C1 segment of cervical spinal cord (tissue), 14 donors: ENCODE measurements at regions not wholly inside any gene's neighbourhood (a gene's known extent, or its start where the extent isn't known, plus 50 kb on each side); places are given as distances from the start of the nearest gene placed in this dataset.
"Not testable (repeated sequence)": the region's sequence is repeated elsewhere in the genome, so short reads cannot be mapped to it uniquely, and the experiment has no call there.

Experiments used
- DNase-seq, 14 donors: peaks; one replicate each; lab custom pipeline; 2025; lab: John Stamatoyannopoulos, UW

DNA sequence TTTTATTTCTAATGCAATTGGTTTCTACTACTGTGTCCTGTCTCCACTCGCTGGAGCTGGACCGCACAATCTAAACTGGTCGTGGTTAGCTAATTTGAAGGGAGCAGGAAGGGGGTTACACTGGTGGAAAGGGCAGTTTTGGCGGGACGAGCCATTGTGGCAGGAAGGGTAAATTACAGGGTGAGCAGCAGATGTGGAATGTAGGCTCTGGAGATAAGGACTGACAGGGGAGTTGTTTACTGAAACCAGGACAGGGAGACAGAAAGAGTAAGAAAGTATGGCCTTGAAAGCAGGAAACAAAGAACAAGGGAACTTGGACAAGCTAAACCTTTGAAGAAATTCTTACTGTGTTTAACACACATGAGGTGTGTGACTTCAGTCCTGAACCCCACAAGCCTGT, 147.8 kb downstream of the ATXN7L3B start:
- no peak for DNase-seq

DNA sequence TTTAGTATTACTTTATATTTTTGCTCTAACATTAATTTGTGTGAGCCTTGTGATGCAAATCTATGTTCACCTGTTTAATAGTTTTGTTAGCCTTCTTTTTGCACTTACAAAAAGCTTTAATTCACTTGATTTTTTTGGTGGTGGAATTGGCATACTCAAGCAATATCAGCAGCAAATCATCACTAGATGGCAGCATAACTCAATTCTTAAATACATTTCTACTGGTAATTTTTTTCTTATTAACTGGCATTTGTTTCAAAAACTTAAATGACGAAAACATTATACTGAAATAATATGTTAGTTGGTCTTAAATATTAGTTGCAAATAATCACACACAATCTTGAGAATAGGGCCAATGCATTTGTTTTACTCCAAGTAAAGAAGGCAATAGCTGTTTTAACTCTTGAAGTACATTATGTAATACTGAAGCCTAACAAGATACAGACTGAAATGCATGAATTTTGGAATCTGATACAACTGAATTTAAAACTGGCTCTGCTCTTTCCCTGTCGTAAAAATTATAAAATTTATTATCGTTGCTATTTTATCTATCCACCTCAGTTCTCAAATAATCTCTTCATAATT, 151.5 kb downstream of the ATXN7L3B start:
- DNase-seq = no peak

DNA sequence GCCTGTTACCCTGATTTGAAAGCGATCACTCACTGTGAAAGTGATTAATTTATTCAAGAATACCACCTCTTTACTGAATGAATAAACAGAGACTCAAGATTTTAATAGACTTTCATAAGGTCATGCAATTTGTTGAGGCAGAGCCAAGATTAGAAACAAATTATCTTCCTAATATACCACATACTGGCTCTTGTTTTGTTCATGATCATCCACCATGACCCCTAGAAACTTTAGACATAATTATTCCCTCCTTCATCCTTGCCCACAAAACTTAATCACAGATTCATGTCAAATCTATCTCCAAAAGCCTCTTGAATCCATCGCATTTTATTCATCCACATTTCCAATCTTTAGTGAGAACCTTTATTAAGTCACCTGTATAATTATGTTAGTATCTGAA, 152.3 kb downstream of the ATXN7L3B start:
- DNase-seq = no peak

DNA sequence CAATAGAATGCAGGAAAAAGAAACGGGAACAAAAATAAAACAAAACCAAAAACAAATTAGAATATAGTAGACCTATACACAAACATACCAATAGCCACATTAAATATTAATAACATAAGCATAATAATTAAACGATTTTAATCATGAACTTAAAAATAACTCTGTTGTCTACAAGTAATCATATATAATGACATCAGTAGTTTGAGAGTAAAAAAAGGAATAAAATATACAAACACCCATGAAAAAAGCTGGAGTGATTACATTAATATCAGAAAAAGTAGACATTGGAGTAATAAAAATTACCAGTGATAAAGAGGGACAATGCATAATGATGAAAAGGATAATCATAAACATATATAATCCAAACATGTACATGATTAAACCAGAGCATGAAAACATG, 181.8 kb downstream of the ATXN7L3B start:
- DNase-seq = no peak

DNA sequence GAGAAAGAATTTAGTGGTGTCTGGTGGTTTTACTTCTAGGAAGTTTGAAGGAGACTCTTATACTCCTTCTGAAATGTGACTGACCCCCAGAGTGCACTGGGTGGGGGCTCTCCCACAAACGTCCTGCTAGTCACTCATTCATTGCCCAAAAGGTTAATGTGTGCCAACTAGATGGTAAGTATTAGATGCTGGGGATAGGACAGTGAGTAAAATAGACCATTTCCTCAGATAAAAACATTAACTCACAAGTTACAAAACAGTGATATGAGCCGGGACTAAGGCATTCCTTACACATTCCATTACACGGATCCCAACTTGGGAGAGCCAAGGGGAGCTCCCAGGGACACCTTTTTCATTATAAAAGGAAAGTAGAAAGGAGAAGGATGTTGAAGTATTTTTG, 185.1 kb downstream of the ATXN7L3B start:
- no peak for DNase-seq

DNA sequence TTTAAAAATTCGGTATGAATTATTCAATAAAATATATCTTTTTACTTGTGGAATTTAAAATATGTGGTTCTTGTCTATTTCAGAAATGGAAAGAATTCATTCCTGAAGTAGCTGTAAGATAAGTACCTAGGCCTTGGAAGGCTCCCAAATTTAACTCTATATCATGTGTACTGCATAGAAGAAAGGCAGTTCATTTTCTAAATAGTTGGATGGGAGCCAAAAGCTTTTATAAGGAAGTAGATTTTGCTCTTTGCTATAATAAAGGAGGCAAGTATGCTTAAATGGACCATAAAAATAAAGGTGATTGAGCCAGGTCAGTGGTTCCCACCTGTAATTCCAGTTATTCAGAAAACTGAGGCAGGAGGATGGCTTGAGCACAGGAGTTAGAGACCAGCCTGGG, 187.5 kb downstream of the ATXN7L3B start:
- no peak for DNase-seq

DNA sequence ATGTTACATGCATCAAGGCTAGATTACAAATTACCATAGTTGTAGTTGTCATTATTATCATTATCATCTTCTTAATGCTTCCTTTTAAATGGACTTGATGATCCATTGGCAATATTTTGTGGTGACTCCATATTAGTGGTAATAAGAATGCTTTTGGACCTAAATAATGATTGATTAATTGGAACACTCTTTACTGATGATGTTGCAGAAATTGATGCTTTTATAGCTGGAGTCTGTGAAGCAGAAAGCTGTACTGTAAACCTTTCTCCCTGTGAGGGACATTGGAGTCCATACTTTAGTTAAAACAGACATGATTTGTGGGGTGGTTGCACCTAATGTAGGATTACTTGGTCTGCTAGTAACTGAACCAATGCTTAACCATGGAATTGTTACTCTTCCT, 190.4 kb downstream of the ATXN7L3B start:
- DNase-seq = no peak

DNA sequence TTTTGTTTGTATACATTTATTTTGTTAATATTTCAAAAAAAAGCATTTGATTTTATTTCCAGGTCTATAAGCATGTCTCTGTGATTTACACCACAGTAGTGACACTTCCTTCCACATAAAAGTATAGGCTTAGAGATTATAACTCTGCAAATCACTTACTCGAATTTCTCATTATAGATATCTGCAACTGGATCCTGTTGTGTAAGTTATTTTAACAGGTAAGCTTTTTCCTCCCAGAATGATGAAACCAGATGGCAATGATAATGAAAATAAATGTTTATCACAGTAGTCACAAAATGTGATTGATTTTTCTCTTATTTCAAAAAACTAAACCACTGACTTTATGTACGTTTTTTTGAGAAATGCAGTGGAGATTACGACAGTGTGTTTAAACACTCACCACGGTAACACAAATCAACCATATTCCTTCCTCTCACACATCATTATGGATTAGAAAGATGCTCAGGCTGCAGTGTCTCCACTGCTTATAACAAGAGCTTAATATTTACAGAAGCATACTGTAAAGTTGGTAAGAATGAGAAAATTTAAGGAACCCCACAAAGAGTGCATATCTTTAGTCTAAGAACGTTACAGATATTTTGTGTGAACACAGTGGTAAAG, 194.6 kb downstream of the ATXN7L3B start:
- DNase-seq = no peak

DNA sequence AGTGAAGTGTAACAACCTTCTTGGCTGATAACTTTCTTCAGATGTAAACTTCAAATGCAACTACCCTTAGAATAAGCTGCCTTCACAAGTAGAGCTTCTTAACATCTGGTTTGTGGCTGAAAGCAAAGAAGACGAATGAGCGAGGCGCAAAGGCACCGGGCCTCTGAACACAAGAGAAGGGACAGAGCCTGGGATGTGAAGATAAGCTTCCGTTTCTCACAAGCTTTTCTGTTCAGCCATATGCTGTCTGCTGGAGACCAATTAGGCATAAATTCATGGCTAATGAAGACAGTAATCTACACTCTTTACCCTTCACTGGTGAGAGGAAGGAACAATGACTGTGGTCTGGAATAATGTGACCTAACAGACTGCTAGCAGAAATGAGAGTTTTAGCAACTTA, 195.2 kb downstream of the ATXN7L3B start:
- DNase-seq = no peak

DNA sequence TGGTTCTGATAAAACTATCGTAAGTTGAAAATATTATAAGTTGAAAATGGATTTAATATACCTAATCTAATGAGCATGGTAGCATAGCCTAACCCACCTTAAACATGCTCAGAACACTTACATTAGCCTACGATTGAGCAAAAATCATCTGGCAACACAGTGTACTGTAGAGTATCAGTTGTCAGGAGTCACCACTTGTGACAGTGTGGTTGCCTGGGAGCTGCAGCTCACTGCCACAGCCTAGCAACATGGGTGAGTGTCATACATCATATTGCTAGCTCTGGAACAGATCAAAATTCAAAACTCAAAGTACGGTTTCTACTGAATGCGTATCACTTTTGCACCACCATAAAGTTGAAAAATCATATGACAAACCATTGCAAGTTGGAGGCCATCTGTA, 203.5 kb downstream of the ATXN7L3B start:
- no peak for DNase-seq

DNA sequence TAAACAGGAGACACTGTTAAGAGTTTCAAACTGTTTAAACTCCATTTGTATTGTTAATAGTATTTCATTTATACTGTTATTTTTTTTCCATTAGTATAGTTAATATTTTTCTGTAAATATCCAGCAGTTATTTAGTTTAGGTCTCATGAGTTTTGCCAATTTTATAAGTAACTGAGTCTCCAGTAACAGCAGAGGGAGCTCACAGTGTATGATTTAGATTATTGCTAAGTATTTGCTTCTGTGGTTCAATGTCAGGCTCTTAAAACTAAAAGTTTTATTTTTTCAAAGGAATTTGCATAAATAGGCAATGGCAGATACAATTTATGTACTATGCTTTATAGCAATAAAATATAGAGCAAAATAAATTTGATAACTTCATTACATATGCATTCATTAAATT, 209.7 kb downstream of the ATXN7L3B start:
- no peak for DNase-seq

DNA sequence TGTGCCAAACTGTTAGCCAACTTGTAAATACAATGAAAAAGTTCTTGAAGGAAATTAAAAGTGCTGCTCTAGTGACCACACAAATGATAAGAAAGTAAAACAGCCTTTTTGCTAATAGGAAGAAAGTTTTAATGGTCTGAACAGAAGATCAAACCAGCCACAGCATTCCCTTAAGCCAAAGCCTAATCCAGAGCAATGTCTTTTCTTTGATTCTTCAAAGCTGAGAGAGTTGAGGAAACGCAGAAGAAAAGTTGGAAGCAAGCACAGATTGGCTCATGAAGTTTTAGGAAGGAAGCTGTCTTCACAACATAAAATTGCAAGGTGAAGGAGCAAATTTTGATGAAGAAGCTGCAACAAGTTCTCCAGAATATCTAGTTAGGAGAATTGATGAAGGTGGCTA, 213.8 kb downstream of the ATXN7L3B start:
- no peak for DNase-seq

DNA sequence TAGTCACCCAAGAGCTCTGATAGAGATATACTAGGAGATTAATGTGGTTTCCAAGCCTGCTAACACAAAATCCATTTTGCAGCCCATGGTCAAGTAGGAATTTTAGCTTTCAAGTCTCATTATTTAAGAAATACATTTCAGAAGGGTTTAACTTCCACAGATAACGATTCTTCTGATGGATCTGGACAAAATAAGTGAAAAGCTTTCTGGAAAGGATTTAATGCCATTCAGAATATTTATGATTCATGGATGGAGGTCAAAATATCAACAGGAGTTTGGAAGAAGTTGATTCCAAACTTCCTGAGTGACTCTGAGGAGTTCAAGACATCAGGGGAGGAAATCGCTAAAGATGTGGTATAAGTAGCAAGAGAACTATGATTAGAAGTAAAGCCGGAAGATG, 214.6 kb downstream of the ATXN7L3B start:
- DNase-seq = no peak

DNA sequence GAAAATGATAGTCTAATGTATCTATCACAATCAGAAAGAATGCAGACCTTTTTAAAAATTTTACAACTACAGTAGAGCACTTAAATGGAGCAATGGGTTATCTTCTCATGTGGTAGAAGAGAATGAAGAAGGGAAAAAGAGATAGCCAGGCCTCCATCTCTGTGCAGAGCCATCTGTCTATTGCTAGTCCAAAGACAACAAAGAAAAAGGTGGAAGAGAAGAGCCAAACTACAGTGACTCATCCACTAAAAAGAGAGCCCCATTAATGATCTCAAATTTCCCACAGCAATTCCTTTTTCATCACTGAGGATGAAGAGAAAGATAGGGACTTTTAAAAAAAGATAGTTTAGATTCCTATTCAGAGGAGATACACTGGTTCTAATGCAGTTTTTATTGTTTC, 232.9 kb downstream of the ATXN7L3B start:
- no peak for DNase-seq

DNA sequence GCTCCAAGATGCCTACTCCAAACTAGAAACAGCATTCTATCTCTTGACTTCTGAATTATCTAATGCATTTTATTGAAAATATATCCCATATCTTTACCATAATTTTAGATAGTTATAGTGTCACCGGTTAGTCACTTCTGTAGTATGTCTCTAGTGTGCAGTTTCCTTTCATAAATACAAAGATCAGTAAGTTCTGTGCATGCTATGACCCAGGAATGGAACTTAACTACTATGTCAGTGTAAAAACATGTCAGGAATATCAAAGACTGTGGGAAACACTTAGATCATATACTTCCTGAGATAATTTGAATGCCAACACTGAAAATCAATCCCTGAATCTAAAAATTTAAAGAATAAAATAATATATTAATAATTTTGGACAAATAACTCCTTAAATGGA, 237.6 kb downstream of the ATXN7L3B start:
- no peak for DNase-seq

DNA sequence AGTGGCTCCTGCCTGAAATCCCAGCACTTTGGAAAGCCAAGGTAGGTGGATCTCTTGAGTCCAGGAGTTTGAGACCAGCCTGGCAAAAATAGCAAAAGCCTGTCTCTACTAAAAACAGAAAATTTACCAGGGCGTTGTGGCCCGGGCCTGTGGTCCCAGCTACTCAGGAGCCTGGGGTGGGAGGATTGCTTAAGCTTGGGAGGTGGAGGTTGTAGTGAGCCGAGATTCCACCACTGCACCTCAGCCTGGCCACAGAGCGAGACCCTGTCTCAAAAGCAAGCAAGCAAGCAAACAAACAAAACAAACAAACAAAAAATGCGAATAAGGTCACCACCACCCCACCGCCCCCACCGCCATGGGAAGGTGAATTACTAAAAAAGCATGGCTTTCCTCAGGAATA, 238.7 kb downstream of the ATXN7L3B start:
- DNase-seq = no peak

DNA sequence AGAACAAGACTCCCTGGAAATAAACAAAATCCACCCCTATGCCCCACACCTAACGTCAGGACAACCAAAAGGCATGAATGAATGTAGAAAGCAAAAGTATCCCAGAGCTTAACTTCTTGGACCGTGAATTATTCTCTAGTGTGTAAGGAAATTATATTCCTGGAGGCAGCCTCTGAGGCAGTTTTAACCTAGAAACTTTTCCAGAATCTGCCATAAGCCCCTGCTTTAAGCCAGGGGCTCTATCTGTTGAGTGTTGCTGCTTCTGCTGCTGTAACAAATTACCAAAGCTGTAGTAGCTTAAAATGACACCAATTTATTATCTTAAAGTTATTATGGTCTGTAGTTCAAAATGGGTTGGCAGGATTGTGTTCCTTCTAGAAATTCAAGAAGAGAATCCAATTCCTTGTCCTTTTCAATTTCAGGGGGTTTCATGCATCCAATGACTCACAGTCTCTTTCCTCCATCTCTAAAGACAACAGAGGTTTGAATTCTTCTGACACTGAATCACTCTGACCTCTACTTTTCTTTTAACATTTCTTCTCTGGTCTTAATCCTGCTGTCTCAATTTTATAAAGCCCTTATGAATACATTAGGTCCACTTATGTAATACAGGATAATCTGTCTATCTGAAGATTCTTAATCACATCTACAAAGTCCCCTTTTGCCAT, 242.7 kb downstream of the ATXN7L3B start:
- no peak for DNase-seq

DNA sequence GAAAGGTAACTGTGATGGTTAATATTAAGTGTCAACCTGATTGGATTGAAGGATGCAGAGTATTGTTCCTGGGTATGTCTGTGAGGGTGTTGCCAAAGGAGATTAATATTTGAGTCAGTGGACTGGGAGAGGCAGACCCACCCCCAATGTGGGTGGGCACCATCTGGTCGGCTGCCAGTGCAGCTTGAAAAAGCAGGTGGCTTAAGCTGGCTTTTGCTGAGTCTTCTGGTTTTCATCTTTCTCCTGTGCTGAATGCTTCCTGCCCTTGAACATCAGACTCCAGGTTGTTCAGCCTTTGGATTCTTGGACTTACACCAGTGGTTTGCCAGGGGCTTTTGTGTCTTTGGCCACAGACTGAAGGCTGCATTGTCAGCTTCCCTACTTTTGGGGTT, 243.2 kb downstream of the ATXN7L3B start:
- DNase-seq = not testable (repeated sequence)

DNA sequence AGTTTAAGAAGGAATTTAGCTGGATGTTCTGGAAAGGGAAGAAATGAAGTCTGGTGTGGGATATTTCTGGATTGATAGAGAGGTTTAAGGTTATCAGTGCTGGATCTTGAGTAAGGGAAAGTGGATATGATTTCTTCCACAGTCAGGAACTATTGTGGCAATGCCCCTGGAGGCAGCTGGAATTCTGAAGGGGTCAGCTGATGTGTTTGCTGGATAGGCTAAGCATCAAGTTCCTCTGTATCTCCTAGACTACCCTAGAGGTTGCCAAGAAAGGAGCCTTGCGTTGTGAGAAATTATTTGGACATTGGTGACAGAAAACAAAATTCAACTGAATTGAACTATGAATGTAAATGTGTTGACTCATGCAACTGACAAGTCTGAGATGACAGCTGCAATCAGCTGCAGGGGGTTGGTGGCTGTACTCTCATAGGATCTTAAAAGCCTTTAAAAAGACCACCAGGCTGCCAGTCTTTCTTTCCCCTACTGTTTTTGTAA, 244.4 kb downstream of the ATXN7L3B start:
- DNase-seq = no peak

DNA sequence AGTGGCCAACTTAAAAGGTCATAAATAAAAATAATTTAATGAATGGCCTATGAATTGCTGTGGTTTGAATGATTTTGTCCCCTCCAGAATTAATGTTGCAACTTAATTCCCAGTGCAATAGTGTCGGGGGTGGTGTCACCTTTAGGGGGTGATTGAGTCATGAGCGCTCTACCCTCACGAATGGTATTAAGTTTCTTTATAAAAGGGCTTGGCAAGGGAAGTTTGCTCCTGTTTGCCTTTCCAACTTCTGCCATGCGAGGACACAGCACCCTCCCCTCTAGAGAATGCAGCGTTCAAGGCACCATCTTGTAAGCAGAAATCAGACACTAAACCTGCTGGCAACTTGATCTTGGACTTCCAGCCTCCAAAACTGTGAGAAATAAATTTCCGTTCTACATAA, 253.3 kb downstream of the ATXN7L3B start:
- DNase-seq = no peak

DNA sequence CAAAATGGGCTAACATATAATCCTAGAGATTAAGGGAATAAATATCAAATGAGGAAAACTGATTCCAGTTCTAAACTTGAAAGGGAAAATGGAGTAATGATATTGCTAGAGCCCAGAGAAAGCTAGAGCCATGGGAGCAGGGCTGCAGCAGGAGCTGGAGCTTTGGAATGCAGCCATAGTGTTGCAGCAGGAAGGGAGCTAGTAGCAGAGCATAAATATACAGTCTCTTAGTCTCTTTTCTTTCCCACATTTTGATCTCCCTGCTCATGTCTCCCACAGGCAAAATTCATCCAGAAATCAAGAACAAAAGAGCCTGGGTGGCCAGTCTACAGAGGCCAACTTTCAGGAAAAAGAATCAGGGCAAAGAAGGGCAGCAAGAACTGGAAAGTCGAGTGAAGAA, 253.7 kb downstream of the ATXN7L3B start:
- no peak for DNase-seq

DNA sequence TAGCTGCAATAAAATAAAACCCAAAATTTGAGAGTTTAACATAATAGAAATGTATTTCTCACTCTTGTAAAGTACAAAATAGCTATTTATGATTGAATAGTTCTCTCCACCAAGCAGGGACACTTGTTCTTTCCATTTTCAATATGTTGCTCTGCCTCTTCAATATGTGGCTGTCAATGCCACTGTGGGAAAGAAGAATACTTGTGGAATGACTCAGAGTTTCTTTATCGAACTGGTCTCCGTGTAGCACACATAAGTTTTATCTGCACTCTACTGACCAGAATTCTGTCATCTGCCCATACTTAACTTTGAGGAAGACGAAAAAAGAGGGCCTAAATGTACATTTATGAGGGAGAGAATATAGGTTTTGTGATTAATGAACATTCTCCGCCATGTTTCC, 256.9 kb downstream of the ATXN7L3B start:
- no peak for DNase-seq

DNA sequence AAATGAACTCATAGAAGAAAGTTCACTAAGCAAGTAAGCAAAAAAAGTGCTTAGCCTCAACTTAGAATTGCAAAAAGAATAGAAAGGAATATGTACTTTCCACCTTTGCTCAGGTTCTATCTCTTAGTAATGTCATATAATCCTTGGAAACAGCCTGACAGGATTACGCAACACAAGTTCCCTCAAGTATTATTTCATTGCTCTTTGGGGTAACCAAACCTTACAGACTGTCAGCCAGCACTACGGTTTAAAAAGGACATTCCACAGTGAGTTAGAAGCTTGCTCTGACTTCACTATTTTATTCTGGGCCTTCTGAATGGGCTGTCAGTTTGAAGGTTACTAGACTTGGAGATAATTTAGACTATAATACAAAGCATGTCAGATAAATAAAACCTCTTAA, 264.0 kb downstream of the ATXN7L3B start:
- DNase-seq = no peak
